ENCODE measurements at regions not wholly inside any gene's neighbourhood (a gene's known extent, or its start where the extent isn't known, plus 50 kb on each side); places are given as distances from the start of the nearest gene placed in this dataset.

- H3K4me3 ChIP-seq (ENCODE audit: low read depth, poor library complexity, severe bottlenecking): no peak overlapping the region
- no peak for TF ChIP-seq POLR2A (IDR thresholded peaks at IDR 0.05)
- no peak for TF ChIP-seq CTCF (IDR thresholded peaks at IDR 0.05)
- intact Hi-C loops (cut with DNase I; ENCODE audit: low total_unique reads): no loop called here
- no peak for DNase-seq (ENCODE audit: low spot score in 2 of 2)
These were observed 106.6 kb upstream of the DDX18 start for GRCh38 chr2:117707874-117708273.

GRCh38 chr2:117712684-117713083 is 101.8 kb upstream of the DDX18 start:
- 67 to 81% methylated on average over 2 of the region's 2 CpGs for WGBS, 2 donors
- no peak for TF ChIP-seq CTCF (IDR thresholded peaks at IDR 0.05)
- no peak for TF ChIP-seq POLR2A (IDR thresholded peaks at IDR 0.05)
- H3K4me3 ChIP-seq (ENCODE audit: low read depth, poor library complexity, severe bottlenecking): no peak overlapping the region
- intact Hi-C loops (cut with DNase I; ENCODE audit: low total_unique reads): no loop called here
- DNase-seq (ENCODE audit: low spot score in 2 of 2): no peak

- intact Hi-C loops (cut with DNase I; ENCODE audit: low total_unique reads): no loop called here
- WGBS, 2 donors: 75 to 80% methylated on average over 6 of the region's 6 CpGs
These were observed 100.4 kb upstream of the DDX18 start for GRCh38 chr2:117714110-117714509.

GRCh38 chr2:117714745-117715417 is 99.6 kb upstream of the DDX18 start:
- intact Hi-C loops (cut with DNase I; ENCODE audit: low total_unique reads): no loop called here
- H3K4me3 ChIP-seq (ENCODE audit: low read depth, poor library complexity, severe bottlenecking): no peak overlapping the region
- TF ChIP-seq POLR2A (IDR thresholded peaks at IDR 0.05) (no peak), CTCF (IDR thresholded peaks at IDR 0.05) (no peak)
- DNase-seq (ENCODE audit: low spot score in 2 of 2): no peak
- WGBS, 2 donors: 76 to 82% methylated on average over 7 of the region's 7 CpGs

More at GRCh38 chr2:117714110-117714509, 100.4 kb upstream of the DDX18 start:
- TF ChIP-seq POLR2A (IDR thresholded peaks at IDR 0.05): no peak
- no peak for TF ChIP-seq CTCF (IDR thresholded peaks at IDR 0.05)
- no peak for DNase-seq (ENCODE audit: low spot score in 2 of 2)
- H3K4me3 ChIP-seq (ENCODE audit: low read depth, poor library complexity, severe bottlenecking): no peak overlapping the region

GRCh38 chr2:117716505-117716904 is 98.0 kb upstream of the DDX18 start:
- H3K4me3 ChIP-seq (ENCODE audit: low read depth, poor library complexity, severe bottlenecking): no peak overlapping the region
- no peak for DNase-seq (ENCODE audit: low spot score in 2 of 2)
- TF ChIP-seq CTCF (IDR thresholded peaks at IDR 0.05): no peak
- TF ChIP-seq POLR2A (IDR thresholded peaks at IDR 0.05): no peak
- intact Hi-C loops (cut with DNase I; ENCODE audit: low total_unique reads): no loop called here
- 65 to 67% methylated on average over 3 of the region's 3 CpGs for WGBS, 2 donors

GRCh38 chr2:117717072-117717471 is 97.4 kb upstream of the DDX18 start:
- no peak for DNase-seq (ENCODE audit: low spot score in 2 of 2)
- WGBS, 2 donors: 45 to 47% methylated on average over 6 of the region's 6 CpGs
- no peak for TF ChIP-seq POLR2A (IDR thresholded peaks at IDR 0.05)
- TF ChIP-seq CTCF (IDR thresholded peaks at IDR 0.05): no peak
- intact Hi-C loops (cut with DNase I; ENCODE audit: low total_unique reads): no loop called here
- H3K4me3 ChIP-seq (ENCODE audit: low read depth, poor library complexity, severe bottlenecking): no peak overlapping the region

Measured in lower leg skin (tissue), 4 donors.